K562 (cell line): ENCODE measurements at regions not wholly inside any gene's neighbourhood (a gene's known extent, or its start where the extent isn't known, plus 50 kb on each side); places are given as distances from the start of the nearest gene placed in this dataset.

Experiments used
- ATAC-seq: fragments of 200-7000 bp; cut with Tn5 transposase; 3 replicates; pipeline ENCODE4 v1.9.1; 2020; ENCODE audit warnings: moderate library complexity
- BruUV-seq: library from RNA; stranded (reverse); fragments of 400-500 nt; replicated peaks from 2 replicates; lab custom pipeline; 2021; lab: Mats Ljungman, UMichigan
- CTCF ChIA-PET: fragments of 300-600 bp; formaldehyde crosslinking; extraction: SDS; loops from one replicate; lab custom pipeline; 2021; ENCODE audit warnings: low intra/inter-chr PET ratio; lab: Yijun Ruan, JAX
- POLR2A ChIA-PET: fragments of 300-600, 350-650 bp; sonication (Branson Sonifier 250); formaldehyde crosslinking; extraction: SDS; loops from one replicate; lab custom pipeline; 2021; ENCODE audit warnings: antibody characterized with exemption, inconsistent platforms; lab: Yijun Ruan, JAX
- DNase-seq, 4 experiments: peaks; one replicate each; pipeline versions ENCODE4 v3.0.0 to v3.0.0-alpha.2; 2011 to 2018; ENCODE audit warnings: low spot score in 3 of 4, mixed read lengths in 3 of 4; ENCODE audit errors: extremely low read depth in 1 of 4
- FAIRE-seq: peaks from 2 replicates; lab custom pipeline; 2011; peaks lifted over from hg19 to GRCh38; lab: Jason Lieb, UNC
- H2AFZ ChIP-seq: 2 replicates; pipeline ENCODE4 v1.6.0; 2011; ENCODE audit warnings: low read depth, low read length, control low read depth, inconsistent platforms
- H3K27ac ChIP-seq: fragments of 200-600 bp; 3 replicates; pipeline ENCODE4 v1.8.0; 2011; ENCODE audit warnings: low read depth, mild to moderate bottlenecking, control low read depth, inconsistent platforms, low read length, moderate library complexity, mixed read lengths; ENCODE audit errors: extremely low read depth
- H3K27me3 ChIP-seq, 2 experiments: fragments of 300-600 bp in 1 of 2; 2 replicates in 1 of 2; 3 replicates in 1 of 2; pipeline versions ENCODE4 v1.6.0 to v1.8.0; 2011; ENCODE audit warnings: inconsistent platforms in 2 of 2, low read length in 2 of 2, mild to moderate bottlenecking in 1 of 2, mixed read lengths in 1 of 2, moderate library complexity in 1 of 2; ENCODE audit not compliant: control insufficient read depth in 2 of 2, insufficient read depth in 2 of 2
- H3K36me3 ChIP-seq: fragments of 300-600 bp; 3 replicates; pipeline ENCODE4 v1.8.0; 2011; ENCODE audit warnings: mild to moderate bottlenecking, low read length, inconsistent platforms; ENCODE audit not compliant: control insufficient read depth, insufficient read depth
- H3K4me1 ChIP-seq, 2 experiments: fragments of 200-600 bp in 1 of 2; replicated peaks in 1 of 2; 2 replicates in 1 of 2; 3 replicates in 1 of 2; pipeline versions ENCODE4 v1.5.1 to v1.8.0; 2011; ENCODE audit warnings: inconsistent platforms in 2 of 2, low read length in 2 of 2, mild to moderate bottlenecking in 1 of 2, mixed read lengths in 1 of 2, moderate library complexity in 1 of 2; ENCODE audit not compliant: control insufficient read depth in 2 of 2, insufficient read depth in 2 of 2
- H3K4me2 ChIP-seq: 2 replicates; pipeline ENCODE4 v1.6.1; 2011; ENCODE audit warnings: low read length, control low read depth, inconsistent platforms, mixed read lengths; ENCODE audit not compliant: insufficient read depth
- H3K4me3 ChIP-seq: fragments of 200-600 bp; sonication (generic), shearing (Covaris generic); 2 replicates; pipeline ENCODE4 v1.5.1; 2016; ENCODE audit warnings: control low read depth, inconsistent platforms
- H3K79me2 ChIP-seq: fragments of 200-600 bp; 3 replicates; pipeline ENCODE4 v1.8.0; 2011; ENCODE audit warnings: low read length, inconsistent platforms; ENCODE audit not compliant: control insufficient read depth, insufficient read depth
- H3K9ac ChIP-seq, 2 experiments: 2 replicates each; pipeline versions ENCODE4 v1.6.0 to v1.6.1; 2011; ENCODE audit warnings: low read depth in 2 of 2, low read length in 2 of 2, control low read depth in 1 of 2, inconsistent platforms in 1 of 2, mild to moderate bottlenecking in 1 of 2, mixed read lengths in 1 of 2; ENCODE audit not compliant: insufficient read depth in 1 of 2
- H3K9me1 ChIP-seq: one replicate; pipeline ENCODE4 v1.6.0; 2011; ENCODE audit warnings: inconsistent platforms, mild to moderate bottlenecking, low read length, moderate library complexity; ENCODE audit not compliant: control insufficient read depth, insufficient read depth
- H3K9me3 ChIP-seq: replicated peaks from 2 replicates; pipeline ENCODE4 v1.5.1; 2011; ENCODE audit warnings: low read depth, low read length, inconsistent platforms; ENCODE audit not compliant: control insufficient read depth, insufficient read depth
- H4K20me1 ChIP-seq: replicated peaks from 2 replicates; pipeline ENCODE4 v1.6.1; 2011; ENCODE audit warnings: low read length, inconsistent platforms, mixed read lengths; ENCODE audit not compliant: control insufficient read depth, insufficient read depth
- CBFB ChIP-seq: sonication (generic); formaldehyde crosslinking; IDR thresholded peaks from 2 replicates; pipeline ENCODE4 v1.4.0; 2020; ENCODE audit warnings: mild to moderate bottlenecking, missing genetic modification reagents
- DACH1 ChIP-seq: fragments of 450-650 bp; IDR thresholded peaks from 2 replicates; pipeline ENCODE4 v1.6.1; 2018; ENCODE audit not compliant: partially characterized antibody
- DDX20 ChIP-seq: fragments of 450-650 bp; IDR thresholded peaks from 2 replicates; pipeline ENCODE4 v1.6.1; 2016; ENCODE audit warnings: missing genetic modification characterization, low read depth, mild to moderate bottlenecking, missing compliant biosample characterization, moderate library complexity
- DNMT1 ChIP-seq: fragments of 450-650 bp; IDR thresholded peaks from 2 replicates; pipeline ENCODE4 v1.6.1; 2016; ENCODE audit warnings: antibody characterized with exemption, mild to moderate bottlenecking
- MTA2 ChIP-seq: fragments of 450-650 bp; IDR thresholded peaks from 2 replicates; pipeline ENCODE4 v1.6.1; 2016; ENCODE audit warnings: low read depth
- RBM34 ChIP-seq: fragments of 200-400 bp; formaldehyde crosslinking; IDR thresholded peaks from 2 replicates; pipeline ENCODE4 v1.6.1; 2018; ENCODE audit warnings: low read length, borderline replicate concordance; ENCODE audit not compliant: insufficient read depth
- RBM39 ChIP-seq: fragments of 200-400 bp; formaldehyde crosslinking; optimal IDR thresholded peaks from 2 replicates; pipeline ENCODE3; 2018; ENCODE audit warnings: low read depth, low read length
- SREBF1 ChIP-seq: fragments of 150-350 bp; IDR thresholded peaks from 2 replicates; pipeline ENCODE4 v1.6.1; 2014; ENCODE audit warnings: antibody characterized with exemption, low read depth, low read length, borderline replicate concordance
- STAT5A ChIP-seq: IDR thresholded peaks from 2 replicates; pipeline ENCODE4 v1.6.1; 2012; ENCODE audit warnings: low read length, inconsistent platforms, borderline replicate concordance
- TAL1 ChIP-seq: fragments of 450-650 bp; IDR thresholded peaks from 2 replicates; pipeline ENCODE4 v1.6.1; 2016; ENCODE audit warnings: mild to moderate bottlenecking
- TCF3 ChIP-seq: sonication (generic); formaldehyde crosslinking; IDR thresholded peaks from 2 replicates; pipeline ENCODE4 v1.4.0; 2020; ENCODE audit warnings: mild to moderate bottlenecking, missing genetic modification reagents
- TCFL5 ChIP-seq: fragments of 250-450 bp; sonication (Bioruptor Pico); conservative IDR thresholded peaks from 2 replicates; pipeline ENCODE4 v1.6.1; 2021; ENCODE audit warnings: mild to moderate bottlenecking, moderate library complexity, matching md5 sums
- ZC3H8 ChIP-seq: fragments of 450-650 bp; IDR thresholded peaks from 2 replicates; pipeline ENCODE4 v1.6.1; 2017
- ZNF41 ChIP-seq: fragments of 250-450 bp; sonication (Bioruptor Pico); conservative IDR thresholded peaks from 2 replicates; pipeline ENCODE4 v1.4.0; 2020; ENCODE audit warnings: mild to moderate bottlenecking
- ZNF696 ChIP-seq: fragments of 250-450 bp; sonication (Bioruptor Pico); conservative IDR thresholded peaks from 2 replicates; pipeline ENCODE4 v1.4.0; 2020; ENCODE audit warnings: mild to moderate bottlenecking, moderate library complexity
- WGBS: fragments of 100-300 bp; shearing (Covaris generic); methylation state at CpG from one replicate; pipeline ENCODE4 v1.1.6; 2016; ENCODE audit warnings: low coverage, mixed read lengths; ENCODE audit not compliant: insufficient coverage; ENCODE audit errors: missing lambda C conversion rate; 5-methylcytosine and 5-hydroxymethylcytosine counted together
- in situ Hi-C: fragments of 300-500 bp; cut with MboI; formaldehyde crosslinking; loops from 4 replicates; pipeline ENCODE4 v1.15.0; 2018; ENCODE audit warnings: inconsistent platforms, mixed read lengths
- intact Hi-C: fragments of 100-400 bp; cut with micrococcal nuclease; formaldehyde crosslinking; loops from 2 replicates; pipeline ENCODE4 v1.14.2; 2022
- TF ChIP-seq, protein P1 (sequence below): fragments of 450-650 bp; IDR thresholded peaks from 2 replicates; pipeline ENCODE4 v1.6.1; 2016; ENCODE audit warnings: antibody characterized with exemption
- TF ChIP-seq, protein P2 (sequence below), 2 experiments: fragments of 450-650 bp; IDR thresholded peaks; 2 replicates each; pipeline ENCODE4 v1.6.1; 2018; ENCODE audit warnings: mild to moderate bottlenecking in 2 of 2, low read depth in 1 of 2; ENCODE audit not compliant: partially characterized antibody in 2 of 2
- TF ChIP-seq, protein P3 (sequence below): fragments of 450-650 bp; formaldehyde crosslinking; IDR thresholded peaks from 2 replicates; pipeline ENCODE4 v1.4.0; 2020; ENCODE audit warnings: mild to moderate bottlenecking

DNA sequence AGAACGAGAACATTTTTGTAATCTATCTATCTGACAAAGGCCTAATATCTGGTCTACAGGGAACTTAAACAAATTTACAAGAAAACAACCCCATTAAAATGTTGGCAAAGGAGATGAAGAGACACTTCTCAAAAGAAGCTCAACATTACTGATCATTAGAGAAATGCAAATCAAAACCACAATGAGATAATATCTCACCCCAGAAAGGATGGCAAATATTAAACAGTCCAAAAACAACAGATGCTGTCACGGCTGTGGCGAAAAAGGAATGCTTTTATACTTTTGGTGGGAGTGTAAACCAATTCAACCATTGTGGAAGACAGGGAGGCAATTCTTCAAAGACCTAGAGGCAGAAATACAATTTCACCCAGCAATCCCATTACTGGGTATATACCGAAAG lies 2284.8 kb downstream of the ARAP2 start:
- ATAC-seq (no peak), DNase-seq (no peak), FAIRE-seq (no peak)
- Histone ChIP-seq H3K4me3 (no peak overlapping the region), H4K20me1 (no peaks in the 10 kb centered on the region), H3K4me2 (no peak overlapping the region), H3K9me3 (no peaks in the 10 kb centered on the region), H3K9me1 (no peaks in the 10 kb centered on the region), H3K9ac (no peak overlapping the region), H3K27me3 (no peaks in the 10 kb centered on the region), H3K36me3 (no peaks in the 10 kb centered on the region), H3K27ac (no peak overlapping the region), H3K79me2 (no peaks in the 10 kb centered on the region), H2AFZ (no peak overlapping the region), H3K4me1 (no peaks in the 10 kb centered on the region)
- ChIA-PET POLR2A (no interaction called here), CTCF (no interaction called here)
- no TSS peak for BruUV-seq
- in situ Hi-C loops: no loop called here
- WGBS: 16% methylated on average over 4 of the region's 4 CpGs
- intact Hi-C loops: no loop called here
- TF ChIP-seq DACH1: no peak
- TF ChIP-seq ZC3H8: no peak
- TF ChIP-seq, protein P1, sequence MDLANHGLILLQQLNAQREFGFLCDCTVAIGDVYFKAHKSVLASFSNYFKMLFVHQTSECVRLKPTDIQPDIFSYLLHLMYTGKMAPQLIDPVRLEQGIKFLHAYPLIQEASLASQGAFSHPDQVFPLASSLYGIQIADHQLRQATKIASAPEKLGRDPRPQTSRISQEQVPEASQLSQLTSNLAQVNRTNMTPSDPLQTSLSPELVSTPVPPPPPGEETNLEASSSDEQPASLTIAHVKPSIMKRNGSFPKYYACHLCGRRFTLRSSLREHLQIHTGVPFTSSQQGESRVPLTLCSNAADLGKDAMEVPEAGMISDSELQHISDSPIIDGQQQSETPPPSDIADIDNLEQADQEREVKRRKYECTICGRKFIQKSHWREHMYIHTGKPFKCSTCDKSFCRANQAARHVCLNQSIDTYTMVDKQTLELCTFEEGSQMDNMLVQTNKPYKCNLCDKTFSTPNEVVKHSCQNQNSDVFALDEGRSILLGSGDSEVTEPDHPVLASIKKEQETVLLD: no peak
- no peak for TF ChIP-seq ZNF41 (CRISPR knock-in tag)
- TF ChIP-seq TAL1: no peak
- no peak for TF ChIP-seq SREBF1
- TF ChIP-seq, protein P2, sequence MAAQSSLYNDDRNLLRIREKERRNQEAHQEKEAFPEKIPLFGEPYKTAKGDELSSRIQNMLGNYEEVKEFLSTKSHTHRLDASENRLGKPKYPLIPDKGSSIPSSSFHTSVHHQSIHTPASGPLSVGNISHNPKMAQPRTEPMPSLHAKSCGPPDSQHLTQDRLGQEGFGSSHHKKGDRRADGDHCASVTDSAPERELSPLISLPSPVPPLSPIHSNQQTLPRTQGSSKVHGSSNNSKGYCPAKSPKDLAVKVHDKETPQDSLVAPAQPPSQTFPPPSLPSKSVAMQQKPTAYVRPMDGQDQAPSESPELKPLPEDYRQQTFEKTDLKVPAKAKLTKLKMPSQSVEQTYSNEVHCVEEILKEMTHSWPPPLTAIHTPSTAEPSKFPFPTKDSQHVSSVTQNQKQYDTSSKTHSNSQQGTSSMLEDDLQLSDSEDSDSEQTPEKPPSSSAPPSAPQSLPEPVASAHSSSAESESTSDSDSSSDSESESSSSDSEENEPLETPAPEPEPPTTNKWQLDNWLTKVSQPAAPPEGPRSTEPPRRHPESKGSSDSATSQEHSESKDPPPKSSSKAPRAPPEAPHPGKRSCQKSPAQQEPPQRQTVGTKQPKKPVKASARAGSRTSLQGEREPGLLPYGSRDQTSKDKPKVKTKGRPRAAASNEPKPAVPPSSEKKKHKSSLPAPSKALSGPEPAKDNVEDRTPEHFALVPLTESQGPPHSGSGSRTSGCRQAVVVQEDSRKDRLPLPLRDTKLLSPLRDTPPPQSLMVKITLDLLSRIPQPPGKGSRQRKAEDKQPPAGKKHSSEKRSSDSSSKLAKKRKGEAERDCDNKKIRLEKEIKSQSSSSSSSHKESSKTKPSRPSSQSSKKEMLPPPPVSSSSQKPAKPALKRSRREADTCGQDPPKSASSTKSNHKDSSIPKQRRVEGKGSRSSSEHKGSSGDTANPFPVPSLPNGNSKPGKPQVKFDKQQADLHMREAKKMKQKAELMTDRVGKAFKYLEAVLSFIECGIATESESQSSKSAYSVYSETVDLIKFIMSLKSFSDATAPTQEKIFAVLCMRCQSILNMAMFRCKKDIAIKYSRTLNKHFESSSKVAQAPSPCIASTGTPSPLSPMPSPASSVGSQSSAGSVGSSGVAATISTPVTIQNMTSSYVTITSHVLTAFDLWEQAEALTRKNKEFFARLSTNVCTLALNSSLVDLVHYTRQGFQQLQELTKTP (IDR thresholded peaks at IDR 0.05; ENCODE audit: low read depth in 1 of 2, partially characterized antibody in 2 of 2): no peak
- no peak for TF ChIP-seq TCF3 (CRISPR knock-in tag)
- no peak for TF ChIP-seq DNMT1
- no peak for TF ChIP-seq MTA2
- TF ChIP-seq TCFL5: no peak
- TF ChIP-seq STAT5A: no peak
- no peak for TF ChIP-seq CBFB
- TF ChIP-seq ZNF696 (CRISPR knock-in tag): no peak
- TF ChIP-seq RBM39: no peak
- no peak for TF ChIP-seq DDX20
- TF ChIP-seq, protein P3, sequence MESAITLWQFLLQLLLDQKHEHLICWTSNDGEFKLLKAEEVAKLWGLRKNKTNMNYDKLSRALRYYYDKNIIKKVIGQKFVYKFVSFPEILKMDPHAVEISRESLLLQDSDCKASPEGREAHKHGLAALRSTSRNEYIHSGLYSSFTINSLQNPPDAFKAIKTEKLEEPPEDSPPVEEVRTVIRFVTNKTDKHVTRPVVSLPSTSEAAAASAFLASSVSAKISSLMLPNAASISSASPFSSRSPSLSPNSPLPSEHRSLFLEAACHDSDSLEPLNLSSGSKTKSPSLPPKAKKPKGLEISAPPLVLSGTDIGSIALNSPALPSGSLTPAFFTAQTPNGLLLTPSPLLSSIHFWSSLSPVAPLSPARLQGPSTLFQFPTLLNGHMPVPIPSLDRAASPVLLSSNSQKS (CRISPR knock-in tag): no peak
- TF ChIP-seq RBM34: no peak
